ENCODE measurements at regions not wholly inside any gene's neighbourhood (a gene's known extent, or its start where the extent isn't known, plus 50 kb on each side); places are given as distances from the start of the nearest gene placed in this dataset.

- TF ChIP-seq BRF2 (CRISPR knock-in tag; IDR thresholded peaks at IDR 0.05) (no peak), NR1H2 (CRISPR knock-in tag; IDR thresholded peaks at IDR 0.05; ENCODE audit: borderline replicate concordance, low read depth) (no peak), ZC3H13 (CRISPR knock-in tag; IDR thresholded peaks at IDR 0.05) (no peak), RAD21 (CRISPR knock-in tag; IDR thresholded peaks at IDR 0.05) (no peak), POLR2A (IDR thresholded peaks at IDR 0.05; ENCODE audit: insufficient read depth in 1 of 2, low read depth in 2 of 2, low read length in 2 of 2) (no peak)
Measured at GRCh38 chr15:95078003-95078402, 846.6 kb downstream of the MCTP2 start.
